ENCODE measurements at regions not wholly inside any gene's neighbourhood (a gene's known extent, or its start where the extent isn't known, plus 50 kb on each side); places are given as distances from the start of the nearest gene placed in this dataset.

DNA sequence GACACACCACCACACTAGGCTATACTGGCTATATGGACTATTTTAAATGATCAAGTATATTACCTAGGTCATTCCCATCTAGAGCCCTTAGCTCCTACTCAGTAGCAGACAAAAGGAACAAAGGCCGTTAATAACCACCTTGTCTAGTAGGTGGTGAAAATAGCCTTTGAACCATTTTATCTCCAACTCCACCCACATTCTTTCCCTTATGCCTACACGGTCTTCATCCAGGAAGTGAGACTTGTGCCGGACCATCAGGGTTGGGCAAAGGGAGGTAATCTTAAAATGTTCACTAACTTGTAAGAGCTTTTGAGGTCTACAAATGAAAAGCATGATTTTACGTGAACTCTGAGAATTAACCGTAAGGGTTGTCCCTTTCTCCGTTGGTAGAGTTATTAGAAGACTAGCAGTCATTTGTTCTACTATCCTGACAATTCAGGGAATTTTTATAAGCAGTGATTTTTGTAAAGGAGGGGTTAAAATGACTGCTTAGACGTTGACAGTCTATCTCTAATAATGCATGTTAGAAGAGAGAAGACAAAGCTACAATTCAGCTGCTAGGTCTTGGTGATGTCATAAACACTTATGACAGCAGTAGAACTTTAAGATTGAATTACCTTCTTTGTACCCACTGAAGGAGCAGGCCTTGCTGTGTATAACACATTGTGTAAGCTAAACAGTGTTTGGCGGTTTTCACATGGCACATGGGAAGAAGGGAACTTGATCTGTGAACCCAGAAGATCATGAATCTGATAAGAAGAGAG lies 371.8 kb upstream of the JAG1 start:
- WGBS (ENCODE audit: low lambda C conversion rate) = 86% methylated on average over 8 of the region's 8 CpGs
- no peak overlapping the region for H3K4me3 ChIP-seq (ENCODE audit: low read depth in 2 of 2, low read length in 1 of 2)
- DNase-seq = no peak
- TF ChIP-seq FOXJ3 (CRISPR knock-in tag; IDR thresholded peaks at IDR 0.05) = no peak
- no peak for TF ChIP-seq ELF1 (IDR thresholded peaks at IDR 0.05)
- TF ChIP-seq POLR2AphosphoS5 (IDR thresholded peaks at IDR 0.05; ENCODE audit: low read depth, low read length) = no peak
- TF ChIP-seq CHD2 (IDR thresholded peaks at IDR 0.05; ENCODE audit: low read length, partially characterized antibody) = no peak
- no peak for TF ChIP-seq NRF1 (IDR thresholded peaks at IDR 0.05; ENCODE audit: low read depth, low read length)
- TF ChIP-seq, protein P1, sequence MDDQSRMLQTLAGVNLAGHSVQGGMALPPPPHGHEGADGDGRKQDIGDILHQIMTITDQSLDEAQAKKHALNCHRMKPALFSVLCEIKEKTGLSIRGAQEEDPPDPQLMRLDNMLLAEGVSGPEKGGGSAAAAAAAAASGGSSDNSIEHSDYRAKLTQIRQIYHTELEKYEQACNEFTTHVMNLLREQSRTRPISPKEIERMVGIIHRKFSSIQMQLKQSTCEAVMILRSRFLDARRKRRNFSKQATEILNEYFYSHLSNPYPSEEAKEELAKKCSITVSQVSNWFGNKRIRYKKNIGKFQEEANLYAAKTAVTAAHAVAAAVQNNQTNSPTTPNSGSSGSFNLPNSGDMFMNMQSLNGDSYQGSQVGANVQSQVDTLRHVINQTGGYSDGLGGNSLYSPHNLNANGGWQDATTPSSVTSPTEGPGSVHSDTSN (IDR thresholded peaks at IDR 0.05) = no peak
- TF ChIP-seq EZH2phosphoT487 (IDR thresholded peaks at IDR 0.05; ENCODE audit: borderline replicate concordance, low read depth) = no peak
- no peak for TF ChIP-seq SMC3 (IDR thresholded peaks at IDR 0.05; ENCODE audit: low read depth, low read length)
- no peak for TF ChIP-seq MXI1 (IDR thresholded peaks at IDR 0.05; ENCODE audit: low read depth, low read length)
- no peak for TF ChIP-seq GATA2 (CRISPR knock-in tag; IDR thresholded peaks at IDR 0.05)
- TF ChIP-seq JUND (IDR thresholded peaks at IDR 0.05) = no peak
- TF ChIP-seq FOXM1 (IDR thresholded peaks at IDR 0.05; ENCODE audit: low read depth) = no peak
- POLR2A ChIA-PET = no interaction called here
- no peaks in the 10 kb centered on the region for H3K27me3 ChIP-seq (ENCODE audit: insufficient read depth)
- H3K9me3 ChIP-seq = no peaks in the 10 kb centered on the region
- no peaks in the 10 kb centered on the region for H4K20me1 ChIP-seq (ENCODE audit: insufficient read depth)
- no peaks in the 10 kb centered on the region for H3K9me2 ChIP-seq
- no peak overlapping the region for H3K4me2 ChIP-seq
- no peaks in the 10 kb centered on the region for H3K79me2 ChIP-seq (ENCODE audit: insufficient read depth)
- H3K4me1 ChIP-seq (ENCODE audit: control insufficient read depth in 1 of 2, insufficient read depth in 2 of 2, low read depth in 1 of 2, low read length in 1 of 2) = no peaks in the 10 kb centered on the region
- peaks cover 4% of the 10 kb centered on the region for H3F3A ChIP-seq (replicated peaks; ENCODE audit: insufficient read depth)
- CTCF ChIA-PET = interaction anchor here (1.0 kb wide), 1 partner anchor 32 kb away, joined by 4 read pairs; no protein-coding TSS in a partner anchor
- H3K27ac ChIP-seq (ENCODE audit: low read depth in 2 of 2, low read length in 1 of 2) = no peak overlapping the region
- no peak overlapping the region for H3K9ac ChIP-seq
- no peaks in the 10 kb centered on the region for H3K36me3 ChIP-seq (replicated peaks in 1 of 2; ENCODE audit: control insufficient read depth in 1 of 2, insufficient read depth in 2 of 2, low read length in 1 of 2)
- no peak overlapping the region for H2AFZ ChIP-seq (ENCODE audit: low read depth)

DNA sequence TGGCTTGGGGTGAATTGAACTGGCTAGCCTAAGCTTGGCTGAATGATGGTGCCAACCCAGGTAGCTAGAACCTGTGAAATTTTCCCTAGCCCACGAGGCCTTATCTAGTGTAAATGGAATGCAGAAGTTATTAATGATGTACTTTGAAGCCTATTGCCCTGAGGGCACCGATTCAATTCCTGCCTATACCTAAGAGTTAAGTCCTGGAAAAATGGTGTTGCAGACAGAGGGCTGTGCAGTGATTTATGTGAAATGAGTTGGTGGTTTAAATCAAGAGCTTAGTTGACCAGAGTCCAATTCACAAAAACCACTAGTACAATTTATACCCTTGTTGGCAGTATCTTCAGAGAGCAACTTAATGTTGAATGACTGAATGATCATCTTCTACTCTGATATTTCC lies 373.8 kb upstream of the JAG1 start:
- Histone ChIP-seq H3K36me3 (replicated peaks in 1 of 2; ENCODE audit: control insufficient read depth in 1 of 2, insufficient read depth in 2 of 2, low read length in 1 of 2) (no peaks in the 10 kb centered on the region), H3K4me3 (ENCODE audit: low read depth in 2 of 2, low read length in 1 of 2) (no peak overlapping the region), H3K9me3 (no peaks in the 10 kb centered on the region), H3K9me2 (no peaks in the 10 kb centered on the region), H3K27ac (ENCODE audit: low read depth in 2 of 2, low read length in 1 of 2) (no peak overlapping the region), H3K27me3 (ENCODE audit: insufficient read depth) (no peaks in the 10 kb centered on the region), H3F3A (replicated peaks; ENCODE audit: insufficient read depth) (peaks cover 6% of the 10 kb centered on the region), H3K4me2 (no peak overlapping the region), H4K20me1 (ENCODE audit: insufficient read depth) (no peaks in the 10 kb centered on the region), H3K4me1 (ENCODE audit: control insufficient read depth in 1 of 2, insufficient read depth in 2 of 2, low read depth in 1 of 2, low read length in 1 of 2) (no peaks in the 10 kb centered on the region), H3K79me2 (ENCODE audit: insufficient read depth) (no peaks in the 10 kb centered on the region), H2AFZ (ENCODE audit: low read depth) (no peak overlapping the region), H3K9ac (no peak overlapping the region)
- TF ChIP-seq, protein P1 (IDR thresholded peaks at IDR 0.05) = no peak
- TF ChIP-seq, protein P2, sequence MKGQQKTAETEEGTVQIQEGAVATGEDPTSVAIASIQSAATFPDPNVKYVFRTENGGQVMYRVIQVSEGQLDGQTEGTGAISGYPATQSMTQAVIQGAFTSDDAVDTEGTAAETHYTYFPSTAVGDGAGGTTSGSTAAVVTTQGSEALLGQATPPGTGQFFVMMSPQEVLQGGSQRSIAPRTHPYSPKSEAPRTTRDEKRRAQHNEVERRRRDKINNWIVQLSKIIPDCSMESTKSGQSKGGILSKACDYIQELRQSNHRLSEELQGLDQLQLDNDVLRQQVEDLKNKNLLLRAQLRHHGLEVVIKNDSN (IDR thresholded peaks at IDR 0.05; ENCODE audit: borderline replicate concordance, low read depth) = no peak
- TF ChIP-seq EP300 (IDR thresholded peaks at IDR 0.05; ENCODE audit: borderline replicate concordance in 1 of 2, low read depth in 1 of 2, low read length in 1 of 2) (no peak), EZH2phosphoT487 (IDR thresholded peaks at IDR 0.05; ENCODE audit: borderline replicate concordance, low read depth) (no peak), POLR2AphosphoS5 (IDR thresholded peaks at IDR 0.05; ENCODE audit: low read depth, low read length) (no peak), SIN3A (IDR thresholded peaks at IDR 0.05; ENCODE audit: borderline replicate concordance, low read depth, low read length) (no peak), NFIC (IDR thresholded peaks at IDR 0.05; ENCODE audit: borderline replicate concordance) (no peak)
- ChIA-PET POLR2A (no interaction called here), CTCF (interaction anchor here (0.9 kb wide), 1 partner anchor 16 kb away, joined by 3 read pairs; no protein-coding TSS in a partner anchor)
- WGBS (ENCODE audit: low lambda C conversion rate) = 38% methylated on average over 2 of the region's 2 CpGs
- no peak for DNase-seq
